GM21576 (cell line): ENCODE measurements at regions not wholly inside any gene's neighbourhood (a gene's known extent, or its start where the extent isn't known, plus 50 kb on each side); places are given as distances from the start of the nearest gene placed in this dataset.
A peak's percentile ranks its signal among the peaks of the same experiment; 100 is the strongest.

Experiments
- ATAC-seq: cut with Tn5 transposase; IDR thresholded peaks from one replicate; pipeline ENCODE4 v1.9.1; 2021; ENCODE audit warnings: mild to moderate bottlenecking, moderate library complexity; ENCODE audit not compliant: unreplicated experiment

DNA sequence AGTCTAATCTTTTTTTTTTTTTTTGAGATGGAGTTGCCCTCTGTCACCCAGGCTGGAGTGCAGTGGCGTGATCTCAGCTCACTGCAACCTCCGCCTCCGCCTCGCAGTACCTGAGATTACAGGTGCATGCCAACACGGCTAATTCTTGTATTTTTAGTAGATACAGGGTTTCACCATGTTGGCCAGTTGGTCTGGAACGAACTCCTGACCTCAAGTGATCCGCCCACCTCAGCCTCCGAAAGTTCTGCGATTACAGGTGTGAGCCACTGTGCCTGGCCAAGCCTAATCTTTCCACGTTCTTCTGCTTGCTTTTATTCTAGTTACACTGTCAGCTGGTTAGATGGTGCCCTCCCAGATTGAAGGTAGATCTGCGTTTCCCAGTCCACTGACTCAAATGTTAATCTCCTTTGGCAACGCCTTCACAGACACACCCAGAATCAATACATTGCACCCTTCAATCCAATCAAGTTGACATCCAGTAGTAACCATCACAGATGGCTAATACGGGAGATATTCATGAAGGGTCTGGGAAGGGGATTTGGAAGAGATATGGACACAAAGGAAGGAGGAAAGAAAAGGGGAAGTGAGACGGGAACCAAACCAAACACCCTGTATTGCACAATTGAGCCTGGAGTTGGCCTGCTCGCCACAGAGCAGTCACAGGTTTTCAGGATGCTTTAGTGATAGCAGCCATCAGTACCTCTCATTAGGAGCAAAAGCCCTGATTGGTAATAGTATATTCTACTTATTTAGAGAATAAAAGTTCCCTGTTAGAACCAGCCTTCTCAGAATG, 229.8 kb downstream of the PIK3C3 start:
- ATAC-seq = no peak

DNA sequence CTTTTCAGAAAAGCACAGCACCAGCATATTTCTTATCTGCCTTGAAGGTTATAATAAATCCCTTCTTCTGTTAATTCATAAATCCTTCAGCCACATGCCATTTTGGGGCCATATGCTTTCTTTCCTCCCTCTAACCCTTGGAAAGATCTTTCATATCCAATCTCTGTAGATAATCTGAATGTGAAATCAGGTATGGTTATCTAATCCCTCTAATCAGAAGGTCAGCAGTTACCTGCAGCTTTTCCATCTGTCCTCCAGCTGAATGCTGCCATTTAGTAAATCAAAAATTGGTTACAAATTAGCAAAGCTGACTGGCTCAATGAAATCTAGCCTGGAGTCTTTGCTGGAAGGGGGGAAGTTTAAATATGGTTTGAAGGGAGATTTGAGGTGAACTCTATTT, 230.5 kb downstream of the PIK3C3 start:
- ATAC-seq = no peak

DNA sequence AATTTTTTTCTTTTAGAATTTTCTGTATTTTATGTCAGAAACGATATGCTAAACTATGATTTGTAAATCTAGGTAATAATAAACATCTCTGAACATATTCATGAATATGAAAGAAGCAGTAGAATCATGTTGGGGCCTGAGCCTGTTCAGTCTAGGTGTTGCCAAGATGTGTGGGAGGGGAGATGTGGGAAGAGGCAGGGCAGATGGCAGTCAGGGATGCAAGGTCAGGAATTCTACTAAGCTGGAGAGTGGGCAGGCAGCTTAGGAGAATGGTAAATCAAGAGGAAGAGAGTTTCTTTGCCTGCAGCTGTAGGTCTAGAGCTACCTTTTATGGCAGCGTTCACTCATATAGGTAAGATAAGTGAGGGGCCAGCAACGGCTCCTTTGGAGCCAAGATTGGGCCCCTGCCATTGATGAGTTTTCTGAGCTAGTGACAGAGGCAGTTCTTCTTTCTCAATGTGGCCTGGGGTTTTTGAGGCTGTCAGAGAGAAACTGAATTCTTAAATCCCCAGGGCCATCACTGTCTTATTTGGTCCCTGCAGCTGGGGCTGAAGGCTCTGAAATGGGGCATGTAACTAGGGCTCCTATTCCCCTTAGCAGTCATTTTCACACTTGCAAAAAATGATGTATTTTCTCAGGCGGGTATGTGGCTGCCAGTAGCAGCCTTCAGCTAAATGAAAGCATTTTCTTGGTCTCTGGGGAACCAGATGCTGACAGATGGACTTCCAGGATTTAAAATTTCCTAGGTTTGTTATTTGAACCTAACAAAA, 232.8 kb downstream of the PIK3C3 start:
- ATAC-seq = peak; percentile 69

DNA sequence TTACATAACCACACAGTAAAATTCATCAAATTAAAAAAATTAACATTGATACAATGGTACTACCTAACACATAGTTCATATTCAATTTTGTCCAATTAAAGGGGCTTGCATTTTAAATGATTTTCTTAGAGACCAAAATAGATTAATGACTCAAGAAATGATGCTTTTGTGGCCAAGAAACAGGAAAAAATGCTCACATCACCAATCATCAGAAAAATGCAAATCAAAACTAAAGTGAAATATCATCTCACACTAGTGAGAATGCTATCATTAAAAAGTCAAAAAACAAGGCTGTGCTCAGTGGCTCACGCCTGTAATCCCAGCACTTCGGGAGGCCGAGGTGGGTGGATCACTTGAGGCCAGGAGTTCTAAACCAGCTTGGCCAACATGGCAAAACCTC, 235.6 kb downstream of the PIK3C3 start:
- no peak for ATAC-seq

DNA sequence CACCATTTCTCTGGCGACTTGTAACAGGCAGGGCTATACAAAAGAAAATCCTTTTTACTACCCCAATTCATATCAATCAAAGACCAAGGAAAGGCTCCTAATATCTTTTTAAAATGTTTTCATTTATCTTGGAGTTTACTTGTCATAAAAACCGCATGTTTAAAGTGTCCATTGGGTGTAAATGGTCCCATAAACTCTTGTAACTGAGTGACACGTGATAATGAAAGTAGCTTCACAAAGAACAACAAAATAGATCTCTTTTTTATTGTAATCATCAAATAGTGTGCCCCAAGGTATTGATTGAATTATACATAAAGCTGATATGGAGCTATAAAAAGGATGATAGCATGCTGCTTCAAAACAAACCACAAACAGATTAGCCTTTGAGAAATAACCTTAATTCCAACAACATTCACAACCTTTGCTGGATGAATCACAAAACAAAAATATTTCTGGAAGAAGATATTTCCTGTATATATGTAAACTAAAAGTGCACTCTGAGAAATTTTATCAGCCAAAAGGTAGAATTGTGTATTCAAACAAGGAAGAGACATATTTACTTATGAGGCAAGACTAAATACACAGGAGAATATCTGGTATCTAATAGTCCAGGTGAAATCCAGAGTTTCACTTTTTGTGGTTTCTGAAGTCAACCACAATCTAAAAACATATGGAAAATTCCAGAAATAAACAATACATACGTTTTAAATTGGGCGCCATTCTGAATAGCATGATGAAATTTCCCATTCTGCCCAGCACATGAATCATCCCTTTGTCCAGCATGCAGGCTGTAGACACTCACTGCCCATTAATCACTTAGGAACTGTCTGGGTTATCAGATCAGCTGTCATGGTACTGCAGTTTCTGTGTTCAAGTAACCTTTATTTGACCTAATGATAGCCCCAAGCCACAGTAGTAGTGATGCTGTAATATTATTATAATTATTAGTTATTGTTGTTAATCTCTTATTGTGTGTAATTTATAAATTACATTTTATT, 237.5 kb downstream of the PIK3C3 start:
- no peak for ATAC-seq

DNA sequence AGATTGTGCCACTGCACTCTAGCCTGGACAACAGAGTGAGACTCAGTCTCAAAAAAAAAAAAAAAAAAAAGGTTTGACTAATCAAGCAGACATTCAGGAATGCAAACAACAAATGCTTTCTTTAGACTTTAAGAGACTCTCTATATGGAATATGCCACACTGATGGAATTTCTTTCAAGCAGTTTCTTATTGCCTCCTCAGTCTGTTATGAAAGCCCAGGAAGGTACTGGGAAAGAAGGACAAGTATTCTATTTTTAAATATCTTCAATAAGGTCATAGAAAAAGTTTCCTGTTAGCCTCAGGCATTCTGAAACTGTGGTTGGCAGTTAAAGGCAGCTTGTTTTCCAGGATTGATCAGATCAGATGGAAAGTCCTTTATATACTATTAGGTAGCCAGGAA, 241.6 kb downstream of the PIK3C3 start:
- ATAC-seq = no peak

DNA sequence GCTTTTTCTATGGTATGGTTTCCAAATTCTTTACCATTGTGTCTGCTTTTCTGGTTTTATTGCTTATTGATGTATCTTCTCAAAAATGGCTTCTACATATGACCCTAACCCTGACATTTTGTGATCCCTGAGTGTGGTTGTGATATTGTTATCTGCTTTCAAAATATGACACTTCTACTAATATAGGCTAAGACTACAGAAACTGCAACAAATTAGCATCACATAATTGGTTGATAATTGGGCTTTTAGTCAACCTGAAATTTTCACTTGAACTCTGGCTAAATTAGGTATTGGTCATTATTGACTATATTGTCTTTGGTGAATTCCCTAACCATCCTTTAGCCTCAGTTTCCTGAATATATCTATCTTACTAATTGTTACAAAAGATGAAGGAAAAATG, 246.1 kb downstream of the PIK3C3 start:
- no peak for ATAC-seq

DNA sequence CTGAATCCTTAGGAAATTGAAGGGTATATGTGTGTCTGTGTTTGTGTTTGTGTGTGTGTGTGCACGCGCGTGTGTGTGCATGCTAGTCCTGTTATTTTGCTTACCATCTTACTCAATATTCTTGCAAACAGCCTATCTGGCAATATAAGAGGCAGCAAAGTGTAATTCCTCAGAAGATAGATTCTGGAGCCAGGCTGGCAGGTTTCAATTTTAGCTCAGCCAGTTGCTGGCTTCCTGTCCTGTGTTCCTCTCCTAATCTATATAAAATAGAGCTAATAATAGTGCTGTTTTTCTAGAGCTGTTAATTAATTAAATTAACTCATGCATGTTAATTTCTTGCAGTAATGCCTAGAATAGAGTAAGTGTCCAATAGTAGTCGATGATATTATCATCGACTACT, 256.2 kb downstream of the PIK3C3 start:
- no peak for ATAC-seq

DNA sequence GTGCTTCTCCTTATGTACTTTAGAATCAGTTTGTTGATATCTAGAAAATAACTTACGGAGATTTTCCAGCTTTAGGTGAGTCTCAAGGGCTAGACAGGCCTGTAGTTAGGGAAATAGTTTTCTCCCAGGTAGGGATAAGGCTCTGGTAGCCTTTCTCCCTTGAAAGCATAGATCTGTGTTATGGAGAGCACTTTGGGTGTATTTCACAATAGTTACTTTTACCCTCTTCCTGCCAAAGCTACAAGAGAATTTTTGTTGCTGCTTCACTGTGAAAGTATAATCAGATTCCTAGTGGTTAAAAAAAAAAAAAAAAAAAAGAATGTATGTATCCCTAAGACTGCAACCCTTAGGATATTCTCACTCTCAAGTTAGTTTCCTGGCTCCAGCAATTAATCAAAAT, 267.5 kb downstream of the PIK3C3 start:
- no peak for ATAC-seq

DNA sequence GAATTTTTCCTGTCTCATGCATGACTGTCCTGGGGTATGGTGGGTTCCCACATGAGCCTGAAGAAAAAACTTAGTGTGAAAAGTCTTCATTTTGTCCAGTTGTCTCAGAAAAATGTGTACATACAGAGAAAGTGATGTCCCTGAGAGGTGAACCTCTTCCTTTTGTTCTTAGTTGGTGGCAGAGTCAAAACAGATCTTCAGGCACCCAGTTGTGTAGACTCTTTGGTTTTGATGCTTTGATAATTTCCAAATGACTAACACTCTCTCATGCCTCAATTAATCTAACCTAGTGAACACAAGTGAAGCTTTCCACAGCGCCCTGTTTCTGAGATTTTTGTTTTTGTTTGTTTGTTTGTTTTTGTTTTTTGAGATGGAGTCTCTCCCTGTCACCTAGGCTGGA, 273.5 kb downstream of the PIK3C3 start:
- ATAC-seq = no peak

DNA sequence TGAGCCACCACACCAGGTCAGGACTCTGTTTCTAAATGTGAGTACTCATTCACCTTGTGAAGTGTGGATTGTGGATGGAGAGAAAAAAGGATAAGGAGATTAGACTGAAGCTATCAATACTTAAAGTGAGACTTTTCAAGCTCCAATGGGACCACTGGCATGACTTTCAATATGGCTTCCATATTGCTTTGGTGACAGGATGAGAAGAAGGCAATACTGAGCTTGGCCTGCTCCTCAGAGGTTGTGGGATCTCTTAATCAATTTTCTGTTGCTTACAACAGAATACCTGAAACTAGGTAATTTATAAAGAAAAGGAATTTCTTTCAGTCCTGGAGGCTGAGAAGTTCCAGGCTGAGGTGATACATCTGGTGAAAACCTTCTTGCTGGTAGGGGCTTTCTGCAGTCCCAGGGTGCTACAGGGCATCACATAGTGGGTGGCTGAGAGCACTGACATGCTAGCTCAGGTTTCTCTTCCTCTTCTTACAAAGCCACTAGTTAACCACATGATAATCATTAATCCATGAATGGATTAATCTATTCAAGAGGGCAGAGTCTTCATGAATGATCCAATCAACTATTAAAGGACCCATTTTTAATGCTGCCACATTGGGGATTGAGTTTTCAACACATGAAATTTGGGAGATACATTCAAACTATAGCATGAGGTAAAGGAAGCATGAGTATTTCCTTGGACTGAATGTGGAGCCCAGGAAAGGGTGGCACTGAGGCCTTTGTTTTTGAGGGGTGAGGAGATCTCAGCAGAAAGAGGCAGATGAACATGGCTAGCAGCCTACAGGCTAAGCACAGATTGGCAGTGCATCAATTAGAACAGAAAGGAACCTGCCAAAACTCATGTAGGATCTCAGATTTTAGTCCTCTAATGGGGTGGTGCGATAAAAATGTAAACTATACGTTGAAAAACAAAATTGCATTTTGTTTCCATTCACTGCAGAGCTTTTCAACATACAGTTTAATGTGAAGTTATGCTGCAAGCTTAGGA, 274.5 kb downstream of the PIK3C3 start:
- ATAC-seq = peak; percentile 99

DNA sequence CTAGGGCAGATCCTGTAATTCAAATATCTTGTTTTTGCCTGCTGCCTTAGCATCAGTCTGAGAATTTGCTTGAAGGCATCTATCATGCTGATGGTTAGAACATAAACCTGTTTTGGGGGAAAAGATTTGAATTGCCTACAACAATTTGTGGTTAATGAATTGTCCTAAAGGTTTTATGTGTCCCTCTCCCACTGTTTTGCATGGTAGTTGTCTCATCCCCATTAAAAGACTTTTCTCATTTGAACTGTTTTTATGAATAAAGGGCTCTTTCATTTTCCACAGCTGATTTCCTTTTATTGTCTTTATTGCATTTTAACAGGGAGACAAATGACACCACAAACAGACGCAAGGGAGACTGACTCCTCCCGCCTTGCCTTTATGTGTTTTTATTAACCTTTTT, 275.6 kb downstream of the PIK3C3 start:
- no peak for ATAC-seq

DNA sequence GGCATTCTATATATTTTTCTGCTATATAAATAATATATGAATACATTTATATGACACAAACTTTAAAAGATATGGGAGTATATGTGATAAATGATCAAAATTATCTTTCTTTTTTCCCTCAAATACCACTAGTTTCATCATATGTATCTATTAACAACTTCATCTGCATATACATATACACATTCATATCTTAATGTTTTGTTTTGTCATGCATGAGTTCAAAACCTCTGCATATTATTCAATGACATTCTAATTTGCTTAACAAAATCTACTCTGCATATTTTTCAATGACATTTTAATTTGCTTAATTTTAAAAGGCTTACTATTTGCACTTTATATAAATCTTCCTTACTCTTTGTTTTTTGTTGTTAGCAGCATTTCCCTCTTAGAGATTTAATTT, 276.2 kb downstream of the PIK3C3 start:
- ATAC-seq = no peak

DNA sequence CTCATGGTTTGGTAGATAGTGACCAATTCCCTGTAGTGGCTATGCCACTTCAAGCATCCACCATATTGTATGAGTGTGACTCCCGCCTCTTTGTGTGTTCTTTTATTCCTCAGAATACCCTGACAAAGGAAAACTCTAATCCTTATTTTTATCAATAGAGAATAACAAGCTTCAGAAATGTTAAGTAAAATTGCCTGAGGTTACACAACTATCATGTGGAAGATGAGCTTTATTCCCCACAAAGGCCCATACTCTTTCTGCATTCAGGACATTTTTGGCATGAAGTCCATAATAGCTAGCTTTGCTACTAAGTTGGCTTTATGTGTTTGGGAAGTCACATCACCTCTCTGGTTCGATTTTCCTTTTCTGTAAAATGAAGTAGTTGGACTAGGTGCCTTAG, 276.8 kb downstream of the PIK3C3 start:
- no peak for ATAC-seq

DNA sequence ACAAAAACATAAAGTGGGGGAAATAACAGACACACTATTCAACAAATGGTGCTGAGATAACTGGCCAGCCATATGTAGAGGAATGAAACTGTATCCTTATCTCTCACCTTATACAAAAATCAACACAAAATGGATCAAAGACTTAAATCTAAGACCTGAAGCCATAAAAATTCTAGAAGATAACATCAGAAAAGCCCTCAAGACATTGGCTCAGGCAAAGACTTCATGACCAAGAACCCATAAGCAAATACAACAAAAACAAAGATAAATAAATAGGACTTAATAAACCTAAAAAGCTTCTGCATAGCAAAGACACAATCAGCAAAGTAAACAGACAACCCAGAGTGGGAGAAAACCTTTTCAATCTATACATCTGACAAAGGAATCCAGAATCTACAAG, 278.9 kb downstream of the PIK3C3 start:
- no peak for ATAC-seq

DNA sequence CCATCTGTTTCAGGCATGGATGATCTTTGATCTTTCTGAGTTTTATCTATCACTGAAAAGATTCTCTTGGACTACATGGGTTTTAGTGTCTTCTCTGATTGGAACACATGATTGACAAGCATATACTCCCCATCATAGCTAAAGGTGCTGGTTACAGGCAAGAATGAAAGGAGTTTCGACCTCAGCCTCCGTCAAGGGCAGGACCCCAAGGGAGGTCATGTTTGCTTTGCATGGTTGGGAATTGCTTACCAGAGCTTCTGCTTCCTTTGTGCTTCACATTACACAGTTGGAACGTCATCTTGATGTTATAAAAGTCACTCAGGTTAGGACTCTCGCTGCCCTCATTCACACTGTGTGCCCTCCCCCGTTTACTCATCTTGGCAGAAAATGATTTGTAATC, 287.7 kb downstream of the PIK3C3 start:
- ATAC-seq = no peak

DNA sequence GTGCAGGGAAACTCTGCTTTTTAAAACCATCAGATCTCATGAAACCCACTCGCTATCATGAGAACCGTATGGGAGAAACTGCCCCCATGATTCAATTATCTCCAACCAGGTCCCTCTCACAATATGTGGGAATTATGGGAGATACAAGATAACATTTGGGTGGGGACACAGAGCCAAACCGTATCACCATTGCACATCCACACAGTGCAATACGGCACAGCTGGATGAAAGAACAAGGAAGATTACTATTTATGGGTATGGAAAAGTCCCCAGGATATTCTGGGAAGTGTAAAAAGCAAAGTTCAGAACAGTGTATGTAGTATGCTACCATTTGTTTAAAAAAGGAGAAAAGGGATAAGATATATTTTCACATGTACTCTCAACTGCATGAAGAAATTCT, 290.1 kb downstream of the PIK3C3 start:
- no peak for ATAC-seq

DNA sequence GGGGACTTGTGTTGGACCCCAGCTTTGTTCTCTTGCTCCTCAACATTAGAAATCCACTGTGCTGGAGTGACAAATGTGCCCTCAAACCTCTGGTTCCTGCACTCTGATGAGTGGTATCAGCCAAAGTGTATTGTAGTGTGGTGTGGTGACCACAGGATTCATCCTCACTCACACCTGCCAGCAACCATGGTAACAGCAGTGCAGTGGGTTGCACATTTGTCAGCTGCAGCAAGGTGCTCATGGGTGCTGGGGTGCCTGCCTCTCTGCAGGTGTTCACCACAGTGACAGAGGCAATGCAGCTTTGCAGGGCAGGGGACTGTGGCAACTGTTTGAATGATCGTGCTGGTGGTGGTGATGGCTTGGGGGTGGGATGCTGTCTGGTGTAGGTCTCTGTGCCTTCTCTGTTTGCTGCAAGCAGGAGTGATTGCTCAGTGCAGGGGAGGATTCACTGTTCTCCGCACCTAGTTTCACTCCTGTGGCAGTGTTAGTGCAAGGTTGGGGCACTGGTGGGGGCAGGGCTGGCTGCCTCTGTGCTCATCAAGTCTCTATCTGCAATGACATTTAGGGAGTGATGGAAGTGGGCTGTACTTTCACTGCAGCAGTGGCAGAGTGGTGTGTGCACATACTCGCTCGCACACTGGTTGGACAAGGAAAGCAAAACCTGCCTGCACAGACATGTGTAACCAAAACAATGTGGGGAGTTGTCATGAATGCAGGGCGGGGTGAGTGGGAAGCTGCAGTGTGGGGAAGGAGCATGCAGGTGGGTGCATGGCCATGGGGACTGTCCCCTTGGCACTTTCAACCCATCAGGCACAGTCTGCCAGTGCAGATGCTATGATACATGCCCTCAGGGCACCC, 301.1 kb downstream of the PIK3C3 start:
- no peak for ATAC-seq

DNA sequence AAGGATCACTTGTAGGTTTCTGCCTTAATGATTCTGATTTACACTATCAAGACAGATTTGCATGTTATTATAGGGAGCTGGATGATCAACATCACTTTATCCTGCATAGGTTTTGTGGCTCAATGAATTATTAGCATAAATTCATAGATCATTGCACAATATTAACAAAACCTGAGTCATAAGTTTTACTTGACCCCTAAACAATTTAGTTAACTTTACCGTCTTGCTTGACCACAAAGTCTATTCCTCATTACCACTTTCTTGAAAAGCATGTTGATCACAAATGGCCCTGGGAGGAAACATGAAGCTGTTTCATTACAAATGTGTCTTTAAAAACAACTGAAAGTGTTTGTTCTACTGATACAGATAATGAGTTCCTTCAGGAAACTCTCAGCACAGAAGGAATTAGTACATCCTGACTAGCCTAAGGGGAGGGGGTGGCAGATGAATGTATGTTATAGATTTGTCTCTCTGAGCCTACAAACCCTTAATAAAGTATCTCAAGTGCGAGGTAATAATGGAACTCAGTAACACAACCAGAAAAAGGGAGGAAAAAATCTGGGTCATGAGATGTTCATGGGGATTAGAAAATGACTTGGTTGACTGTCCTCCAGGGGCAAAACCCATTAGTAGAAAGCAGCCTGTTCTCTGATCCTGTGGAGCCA, 303.4 kb downstream of the PIK3C3 start:
- no peak for ATAC-seq
